ENCODE measurements at regions not wholly inside any gene's neighbourhood (a gene's known extent, or its start where the extent isn't known, plus 50 kb on each side); places are given as distances from the start of the nearest gene placed in this dataset.
A peak's percentile ranks its signal among the peaks of the same experiment; 100 is the strongest.

DNA sequence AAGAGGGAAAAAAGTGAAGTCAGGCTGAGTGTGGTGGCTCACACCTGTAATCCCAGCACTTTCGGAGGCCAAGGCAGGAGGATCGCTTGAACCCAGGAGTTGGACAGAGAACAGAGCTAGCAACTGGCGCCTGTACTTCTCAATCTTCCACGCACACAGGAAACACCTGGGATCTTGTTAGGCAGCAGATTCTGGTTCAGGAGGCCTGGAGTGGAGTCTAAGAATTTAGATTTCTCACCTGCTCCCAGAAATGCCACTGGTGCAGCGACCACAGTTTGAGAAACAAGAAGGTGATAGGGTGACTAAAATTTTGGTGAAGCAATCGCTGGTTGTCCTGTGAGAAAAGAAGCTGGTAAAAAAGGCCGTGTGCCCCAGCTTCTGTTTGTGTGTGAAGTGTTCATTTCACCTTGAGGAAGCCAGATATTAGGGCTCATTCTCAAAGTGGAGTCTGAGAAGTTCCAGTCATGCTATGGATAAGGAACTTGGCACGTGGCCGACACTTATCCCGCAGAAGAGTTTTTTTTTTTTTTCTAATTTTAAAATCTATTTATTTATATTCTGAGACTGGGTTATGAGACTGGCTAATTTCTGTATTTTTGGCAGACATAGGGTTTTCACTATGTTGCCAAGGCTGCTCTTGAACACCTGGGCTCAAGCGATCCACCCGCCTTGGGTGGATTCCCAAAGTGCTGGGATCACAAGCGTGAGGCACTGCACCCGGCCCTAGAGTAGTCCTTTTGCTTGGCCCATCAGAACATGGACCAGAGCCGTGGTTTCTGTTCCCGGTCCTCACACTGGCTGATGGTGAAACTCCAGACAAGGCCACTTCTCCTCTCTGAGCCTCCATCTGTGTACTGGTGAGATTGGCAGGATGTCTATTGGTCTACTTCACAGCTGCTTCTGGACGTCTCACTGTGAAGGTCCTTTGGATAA lies 324.6 kb upstream of the PROK2 start:
- no peak for DNase-seq (ENCODE audit: low read depth)

DNA sequence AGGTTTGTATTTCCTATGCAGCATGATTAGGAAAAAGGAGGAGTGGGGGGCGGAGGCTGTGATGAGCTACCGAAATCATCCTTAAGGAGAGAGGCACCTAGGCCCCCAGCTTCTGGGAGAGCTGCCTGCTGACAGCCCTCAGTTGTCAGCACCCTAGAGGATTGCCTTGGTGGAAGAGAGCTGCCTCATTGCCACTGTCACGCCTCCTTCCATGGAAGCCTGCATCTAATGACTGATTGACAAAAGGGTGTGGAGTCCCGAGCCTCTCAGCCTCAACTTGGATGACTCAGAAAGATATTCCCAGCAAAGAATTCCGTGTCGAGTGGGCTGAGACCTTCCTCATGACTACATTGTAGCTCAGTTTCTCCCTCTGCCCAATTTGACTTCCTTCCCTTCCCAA lies 320.4 kb upstream of the PROK2 start:
- DNase-seq (ENCODE audit: low read depth), result no peak

DNA sequence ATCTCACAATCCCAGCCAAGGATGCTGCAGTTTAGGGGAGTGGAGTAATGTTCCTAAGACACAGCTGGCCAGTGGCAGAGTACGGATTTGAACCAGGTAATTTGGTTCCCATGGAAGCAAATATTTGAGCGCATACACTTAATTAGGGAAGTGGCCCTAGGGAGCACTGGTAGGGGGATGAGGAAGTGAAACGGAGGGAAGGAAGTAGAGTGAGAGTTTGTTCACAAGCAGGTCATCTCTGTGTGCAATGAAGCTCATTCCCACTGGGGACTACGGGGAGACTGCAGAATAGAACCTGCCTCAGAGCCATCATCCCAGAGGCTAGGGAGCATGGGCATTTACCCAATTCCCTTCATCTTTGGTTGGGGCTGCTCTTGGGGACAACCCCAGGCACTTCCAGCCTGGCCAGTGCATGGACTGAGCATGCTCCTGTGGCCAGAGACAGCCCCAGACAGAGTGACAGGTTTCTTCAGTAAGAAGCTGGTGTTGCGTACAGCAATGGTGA lies 317.2 kb upstream of the PROK2 start:
- no peak for DNase-seq (ENCODE audit: low read depth)

DNA sequence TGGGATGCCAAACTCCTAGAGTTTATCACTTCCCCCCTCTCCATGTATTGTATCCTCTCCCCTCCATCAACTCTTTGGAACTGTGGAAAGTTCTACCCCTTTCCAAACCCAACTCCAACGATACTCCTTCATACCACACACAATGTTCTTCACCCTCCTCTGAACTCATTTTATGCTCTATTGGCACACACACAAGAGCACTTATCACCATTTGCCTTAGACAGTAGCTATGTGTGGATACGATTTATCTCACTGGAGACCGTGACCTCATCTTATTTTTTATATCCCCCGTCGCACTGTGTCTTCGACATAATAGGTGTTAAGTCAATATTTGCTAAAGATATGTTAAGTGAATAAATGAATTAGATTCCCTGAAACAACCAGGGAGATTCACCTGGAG lies 316.5 kb upstream of the PROK2 start:
- DNase-seq (ENCODE audit: low read depth), result no peak

DNA sequence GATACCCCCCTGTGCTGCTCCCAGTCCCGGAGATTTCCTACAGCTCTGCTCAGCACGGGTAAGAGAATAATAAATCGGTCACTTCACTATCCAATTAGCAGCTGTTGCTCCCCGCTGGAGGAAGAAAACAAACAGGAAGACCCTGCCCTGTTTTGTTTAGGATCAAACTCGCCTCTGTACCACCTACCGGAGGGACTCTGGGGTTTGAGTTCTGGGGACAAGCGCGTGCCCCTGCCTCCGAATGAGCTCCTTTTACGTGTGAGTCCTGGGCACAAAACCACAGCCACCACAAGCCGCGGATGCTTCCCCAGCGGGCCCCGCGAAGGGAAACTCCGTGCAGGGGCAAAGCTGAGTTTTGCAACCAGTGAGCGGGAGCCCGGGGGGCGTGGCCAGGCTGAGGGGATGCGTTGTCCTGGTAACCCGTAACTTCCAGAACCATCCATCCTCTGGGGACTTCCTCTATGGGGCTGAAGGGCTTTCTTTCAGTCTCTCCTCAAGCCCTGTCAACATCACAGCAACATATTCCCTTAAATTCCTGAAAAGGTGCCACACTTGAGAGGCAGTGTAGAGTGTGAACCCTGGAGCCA lies 315.7 kb upstream of the PROK2 start:
- DNase-seq (ENCODE audit: low read depth), result peak; percentile 53

DNA sequence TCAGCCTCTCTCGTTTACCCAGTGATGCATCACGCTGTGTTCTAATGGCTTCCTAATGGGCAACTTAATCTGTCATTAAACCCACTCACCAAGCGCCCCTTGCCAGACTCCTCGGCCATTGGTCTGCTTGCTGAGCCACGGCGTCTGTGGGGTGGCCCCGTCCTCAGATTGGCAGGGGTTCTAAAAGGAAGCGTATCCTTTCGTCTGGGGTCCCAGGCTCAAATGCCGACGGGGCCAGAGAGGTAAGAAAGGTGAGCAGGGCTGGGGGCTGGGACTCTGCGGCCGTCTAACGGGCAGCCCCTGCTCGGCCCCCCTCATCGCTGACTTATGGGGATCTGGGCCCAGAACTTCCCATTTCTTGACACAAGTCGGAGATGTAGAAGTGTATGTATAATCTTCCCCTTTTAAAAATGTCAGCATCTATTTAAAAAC lies 315.1 kb upstream of the PROK2 start:
- no peak for DNase-seq (ENCODE audit: low read depth)

DNA sequence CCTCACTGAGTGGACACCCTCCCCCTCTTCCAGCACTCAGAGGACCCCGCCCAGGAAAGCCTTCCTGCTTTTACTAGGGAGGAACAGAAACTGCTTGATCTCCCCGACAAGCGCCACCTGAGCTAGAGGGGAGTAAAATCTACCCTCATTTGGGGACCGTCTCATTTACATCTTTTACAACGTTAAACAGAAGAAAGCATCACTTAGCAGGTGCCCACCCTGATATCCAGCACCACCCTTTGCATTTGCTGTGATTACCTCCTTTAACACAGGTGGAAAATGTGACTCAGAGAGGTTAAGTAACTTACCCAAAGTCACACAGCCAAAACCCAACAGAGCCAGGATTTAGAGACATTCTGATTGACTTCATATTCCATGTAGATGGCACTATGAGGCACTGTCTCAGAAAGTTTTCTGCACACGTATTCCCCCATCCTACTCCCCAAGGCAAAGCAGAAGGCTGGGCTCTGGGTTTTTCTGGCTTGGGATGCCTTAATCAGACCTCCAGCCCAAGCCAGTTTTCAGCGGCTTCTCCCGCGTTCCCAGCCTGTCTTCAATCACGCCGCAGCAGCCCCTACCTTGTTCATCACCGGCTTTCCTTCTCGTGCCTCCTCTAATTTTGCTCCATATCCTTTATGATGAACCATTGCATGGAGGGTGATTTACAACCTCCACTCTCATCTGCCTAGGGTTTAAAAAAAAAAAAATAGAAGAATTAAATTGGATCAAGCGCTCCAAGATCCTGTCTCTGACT lies 314.6 kb upstream of the PROK2 start:
- no peak for DNase-seq (ENCODE audit: low read depth)

DNA sequence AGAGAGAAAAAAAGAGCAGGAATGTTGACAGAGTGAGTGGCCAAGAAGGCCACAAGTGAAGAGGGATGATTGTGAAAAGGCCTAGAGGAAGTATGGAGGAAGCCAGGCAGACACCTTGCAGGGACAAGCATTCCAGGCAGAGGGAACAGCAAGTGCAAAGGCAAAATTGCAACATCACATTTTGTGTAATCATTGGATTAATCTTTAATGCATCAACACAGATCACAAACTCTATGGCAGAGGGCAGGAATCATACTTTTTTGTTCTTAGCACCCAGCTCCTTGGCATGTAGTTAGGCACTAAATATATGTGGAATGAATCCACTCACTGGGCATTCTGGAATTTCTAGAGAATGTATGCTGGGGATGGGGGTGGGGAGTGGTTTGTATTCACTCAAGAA lies 312.1 kb upstream of the PROK2 start:
- DNase-seq (ENCODE audit: low read depth), result no peak

DNA sequence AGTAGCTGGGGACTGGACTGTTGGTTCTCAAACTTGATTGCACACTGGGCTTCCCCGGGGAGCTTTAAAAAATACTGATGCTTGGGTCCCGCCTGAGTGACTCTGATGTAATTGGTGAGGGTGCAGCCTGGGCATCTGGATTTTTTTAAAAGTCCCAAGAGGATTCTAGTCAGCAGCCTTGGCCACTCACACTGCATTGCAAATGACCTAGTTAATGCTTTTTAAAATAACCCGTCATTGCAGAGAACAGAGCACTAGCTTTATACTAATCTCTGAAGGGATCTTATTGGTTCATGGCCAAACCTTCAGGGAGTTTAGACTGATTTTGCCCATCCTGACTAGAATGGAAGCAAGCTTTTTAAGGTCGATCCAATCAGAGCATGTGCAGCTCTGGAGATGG lies 310.6 kb upstream of the PROK2 start:
- DNase-seq (ENCODE audit: low read depth), result no peak

DNA sequence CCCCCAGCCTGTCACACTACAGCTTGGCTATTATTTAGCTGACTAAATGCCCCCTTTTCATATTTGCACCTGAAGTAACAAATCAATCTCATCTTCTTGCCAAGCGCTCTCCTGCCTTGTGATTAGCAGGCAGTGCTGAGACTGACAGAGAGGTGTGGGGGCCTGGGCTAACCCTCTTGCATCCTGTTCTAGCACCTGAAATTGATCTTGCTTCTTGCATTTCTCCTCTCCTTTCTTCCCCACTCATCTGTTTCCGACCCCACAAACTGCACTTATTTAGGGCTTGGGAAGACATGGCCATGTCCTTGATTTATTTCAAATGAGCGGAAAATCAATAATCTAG lies 309.0 kb upstream of the PROK2 start:
- DNase-seq (ENCODE audit: low read depth), result no peak

DNA sequence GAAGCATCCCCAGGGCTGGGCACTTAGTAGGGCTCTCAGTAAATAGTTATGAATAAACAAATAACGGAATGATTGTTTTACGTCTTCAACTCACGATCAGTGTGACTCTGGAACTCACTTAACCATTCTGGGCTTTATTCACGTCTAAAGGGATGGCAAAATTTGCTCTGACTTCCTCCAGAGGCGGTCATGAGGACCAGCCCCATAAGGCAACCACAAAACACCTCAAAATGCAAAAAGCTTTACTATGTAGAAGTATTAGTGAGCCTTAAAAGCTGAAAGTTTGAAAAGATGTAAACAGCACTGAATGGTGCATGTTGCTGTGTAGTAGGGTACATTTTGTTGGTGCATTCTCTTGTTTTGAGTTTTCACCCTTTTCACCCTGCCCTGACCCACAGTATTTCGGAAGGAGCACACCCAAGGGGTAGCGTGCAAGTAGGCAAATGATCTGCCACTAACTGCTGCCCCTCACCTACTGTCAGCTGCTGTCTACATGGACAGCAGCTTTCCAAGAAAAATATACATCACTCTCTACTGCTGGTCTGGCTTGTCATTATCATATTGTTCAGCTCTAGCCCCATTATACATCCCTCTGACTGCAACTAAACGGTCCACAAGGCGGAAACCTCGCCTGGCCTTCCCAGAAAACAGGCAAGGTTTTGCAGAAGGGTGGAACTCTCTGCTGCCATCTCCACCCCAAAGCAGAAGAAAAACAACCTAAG lies 308.5 kb upstream of the PROK2 start:
- no peak for DNase-seq (ENCODE audit: low read depth)

DNA sequence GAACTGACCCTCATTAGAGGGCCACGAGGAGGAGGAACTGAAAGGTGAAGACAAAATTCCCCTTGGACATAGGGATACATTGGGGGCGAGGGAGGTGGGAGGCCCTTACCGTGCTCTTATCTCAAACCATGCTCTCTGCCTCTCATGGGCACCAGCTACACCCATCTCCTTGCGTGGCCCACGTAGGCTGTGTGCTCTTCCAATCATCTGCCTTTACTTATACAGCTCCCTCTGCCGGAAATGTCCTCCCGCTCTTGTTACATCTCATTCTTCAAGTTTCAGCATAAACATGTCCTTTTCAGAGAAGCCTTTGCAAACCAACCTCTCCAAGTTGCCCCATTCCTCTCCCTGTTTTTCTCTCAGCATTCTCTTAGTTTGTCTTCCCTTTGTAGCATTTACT lies 307.8 kb upstream of the PROK2 start:
- DNase-seq (ENCODE audit: low read depth), result no peak

DNA sequence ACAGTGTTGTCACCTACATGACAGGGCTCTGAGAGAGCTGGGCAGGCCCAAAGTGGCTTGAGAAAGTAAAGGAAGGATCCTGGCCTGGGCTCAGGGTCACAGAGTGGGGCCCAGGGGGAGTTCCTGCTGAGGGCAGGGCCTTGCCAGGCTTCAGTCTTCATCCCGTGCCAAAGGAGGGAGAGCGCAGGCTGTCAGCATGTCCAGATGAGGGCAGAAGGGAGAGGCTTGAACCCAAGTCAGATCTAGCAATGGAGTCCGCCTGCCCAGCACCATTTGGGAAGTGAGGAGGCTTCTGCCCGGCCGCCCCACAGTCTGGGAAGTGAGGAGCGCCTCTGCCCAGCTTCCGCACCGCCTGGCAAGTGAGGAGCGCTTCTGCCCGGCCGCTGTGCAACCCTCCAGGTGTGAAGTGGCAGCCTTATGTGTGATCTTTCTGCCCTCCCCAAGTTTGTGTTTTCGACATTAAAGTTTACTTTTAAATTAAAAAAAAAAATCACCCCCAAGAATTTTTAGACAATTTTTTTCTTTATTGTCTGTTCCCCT lies 303.6 kb upstream of the PROK2 start:
- DNase-seq (ENCODE audit: low read depth), result no peak

DNA sequence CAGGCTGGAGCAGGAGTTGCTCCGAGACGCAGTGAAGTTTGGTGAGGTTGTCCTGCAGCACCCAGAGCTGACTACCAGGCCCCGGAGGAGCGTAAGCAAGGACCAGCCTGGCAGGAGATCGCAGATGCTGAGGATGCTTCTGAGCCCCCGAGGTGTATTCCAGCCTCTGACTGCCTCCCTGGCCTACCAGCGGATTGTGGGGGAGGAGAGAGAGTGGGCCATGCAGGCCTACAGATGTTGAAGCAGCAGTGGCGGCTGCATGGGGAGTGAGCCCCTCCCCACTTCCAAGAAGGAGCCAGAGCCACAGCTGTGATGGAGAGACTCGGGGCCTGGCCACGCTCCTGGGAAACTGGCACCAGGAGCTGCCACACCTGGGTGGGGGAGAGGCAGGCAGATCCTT lies 302.5 kb upstream of the PROK2 start:
- no peak for DNase-seq (ENCODE audit: low read depth)

DNA sequence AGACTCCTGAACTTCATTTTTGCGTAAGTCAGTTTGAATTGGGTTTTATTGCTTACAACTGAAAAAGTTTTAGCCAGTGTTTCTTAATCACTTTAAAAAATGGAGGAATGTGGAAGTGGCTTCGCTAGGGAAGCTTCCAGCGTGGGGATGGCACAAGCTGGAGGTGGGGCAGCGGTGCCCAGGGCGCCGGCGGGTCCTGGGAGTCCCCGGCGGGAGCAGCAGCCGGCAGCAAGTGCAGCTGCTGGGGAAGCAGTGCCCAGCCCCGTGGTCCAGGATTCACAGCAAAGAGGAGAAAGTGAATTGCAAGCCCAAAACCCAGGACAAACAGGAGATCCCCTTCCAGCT lies 301.8 kb upstream of the PROK2 start:
- DNase-seq (ENCODE audit: low read depth), result no peak

DNA sequence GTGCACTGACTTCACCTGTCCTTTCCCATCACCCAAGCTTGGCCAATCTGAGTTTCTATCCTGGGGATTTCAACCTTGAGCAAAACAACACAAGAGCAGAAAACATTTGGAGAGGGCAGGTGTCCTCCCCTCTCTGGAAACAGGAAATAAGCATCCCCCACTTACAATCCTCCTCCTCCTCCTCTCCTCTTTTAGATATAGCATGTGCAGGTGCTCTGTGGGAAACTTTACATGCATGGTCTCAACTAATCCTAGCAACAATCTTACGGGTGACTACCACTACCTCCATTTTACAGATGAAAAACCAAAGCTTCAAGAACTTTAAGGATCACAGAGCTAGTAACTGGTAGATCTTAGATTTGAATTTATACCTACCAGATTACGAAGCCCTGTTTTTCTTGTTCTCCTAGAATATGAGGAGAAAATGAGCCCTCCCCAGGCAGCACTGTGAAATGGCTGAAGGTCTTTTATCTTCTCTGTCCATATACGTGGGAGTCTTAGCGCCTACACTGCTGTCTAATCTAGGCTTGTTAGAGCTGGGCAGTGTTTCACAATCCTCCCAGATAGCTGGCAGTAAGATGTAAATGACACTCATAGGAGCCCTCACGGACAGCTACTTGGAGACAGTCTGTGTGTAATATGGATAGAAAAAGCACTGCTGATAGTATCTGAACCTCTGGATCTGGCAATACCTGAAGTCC lies 301.2 kb upstream of the PROK2 start:
- no peak for DNase-seq (ENCODE audit: low read depth)

DNA sequence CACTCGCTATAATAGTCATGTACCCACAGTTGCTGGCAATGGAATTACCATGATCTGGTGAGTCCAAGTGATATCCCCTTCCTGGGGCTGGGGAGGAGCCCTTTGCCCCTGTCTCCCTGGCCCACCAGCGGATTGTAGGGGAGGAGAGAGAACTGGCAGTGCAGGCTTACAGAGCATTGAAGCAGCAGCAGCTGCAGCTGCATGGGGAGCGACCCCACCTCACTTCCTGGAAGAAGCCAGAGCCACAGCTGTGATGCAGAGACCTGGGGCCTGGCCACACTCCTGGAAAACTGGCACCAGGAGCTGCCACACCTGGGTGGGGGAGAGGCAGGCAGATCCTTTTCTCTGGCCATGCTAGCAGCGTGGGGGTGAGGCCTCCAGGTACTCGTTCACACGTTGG lies 300.1 kb upstream of the PROK2 start:
- DNase-seq (ENCODE audit: low read depth), result no peak

DNA sequence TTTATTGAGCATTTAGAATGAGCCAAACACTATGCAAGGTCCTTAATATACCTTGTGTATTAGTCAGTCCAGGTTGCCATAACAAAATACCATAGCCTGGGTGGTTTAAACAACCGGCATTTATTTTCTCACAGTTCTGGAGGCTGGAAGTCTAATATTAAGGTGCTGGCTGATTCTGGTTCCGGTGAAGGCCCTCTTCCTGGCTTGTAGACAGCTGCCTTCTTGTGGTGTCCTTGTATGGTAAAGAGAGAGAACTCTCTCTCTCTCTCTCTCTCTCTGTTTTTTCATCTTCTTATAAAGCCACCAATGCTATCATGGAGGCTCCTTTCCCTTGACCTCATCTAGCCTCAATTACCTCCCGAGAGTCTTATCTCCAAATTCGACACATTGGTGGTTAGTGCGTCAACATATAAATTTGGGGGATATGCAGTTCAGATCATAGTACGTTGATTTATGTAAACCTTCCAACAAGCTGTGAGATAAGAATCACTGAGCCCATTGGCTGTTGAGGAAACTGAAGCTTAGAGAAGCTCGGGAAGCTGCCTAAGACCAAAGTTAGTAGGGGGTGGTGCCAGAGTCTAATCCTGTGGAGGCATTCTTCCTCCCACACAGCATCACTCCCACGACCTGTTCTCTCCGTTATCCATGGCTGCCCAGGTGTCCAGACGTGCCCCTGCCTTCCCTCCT lies 298.0 kb upstream of the PROK2 start:
- DNase-seq (ENCODE audit: low read depth), result no peak

DNA sequence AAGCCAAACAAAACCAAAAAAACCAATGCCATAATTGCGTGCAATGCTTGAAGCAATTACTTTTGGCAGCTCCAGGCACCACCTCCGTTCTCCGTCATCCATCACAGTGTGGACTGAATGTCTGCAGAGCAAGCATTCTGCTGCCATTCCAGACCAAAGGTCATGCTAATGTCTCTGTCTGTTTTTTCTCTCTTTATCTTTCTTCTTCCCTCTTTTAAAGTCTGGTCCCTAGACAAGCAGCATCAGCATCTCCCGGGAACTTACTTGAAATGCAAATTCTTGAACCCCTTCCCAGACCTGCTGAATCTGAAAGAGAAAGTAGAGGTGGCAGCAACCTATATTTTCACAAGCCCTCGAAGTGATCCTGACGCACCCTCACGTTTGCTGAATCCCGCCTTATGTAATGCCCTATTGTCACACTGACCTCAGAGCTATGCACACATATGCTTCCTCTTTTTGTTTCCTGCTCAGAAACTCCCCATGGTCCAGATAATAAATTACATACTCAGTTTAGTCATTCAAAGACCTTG lies 297.3 kb upstream of the PROK2 start:
- DNase-seq (ENCODE audit: low read depth), result no peak

DNA sequence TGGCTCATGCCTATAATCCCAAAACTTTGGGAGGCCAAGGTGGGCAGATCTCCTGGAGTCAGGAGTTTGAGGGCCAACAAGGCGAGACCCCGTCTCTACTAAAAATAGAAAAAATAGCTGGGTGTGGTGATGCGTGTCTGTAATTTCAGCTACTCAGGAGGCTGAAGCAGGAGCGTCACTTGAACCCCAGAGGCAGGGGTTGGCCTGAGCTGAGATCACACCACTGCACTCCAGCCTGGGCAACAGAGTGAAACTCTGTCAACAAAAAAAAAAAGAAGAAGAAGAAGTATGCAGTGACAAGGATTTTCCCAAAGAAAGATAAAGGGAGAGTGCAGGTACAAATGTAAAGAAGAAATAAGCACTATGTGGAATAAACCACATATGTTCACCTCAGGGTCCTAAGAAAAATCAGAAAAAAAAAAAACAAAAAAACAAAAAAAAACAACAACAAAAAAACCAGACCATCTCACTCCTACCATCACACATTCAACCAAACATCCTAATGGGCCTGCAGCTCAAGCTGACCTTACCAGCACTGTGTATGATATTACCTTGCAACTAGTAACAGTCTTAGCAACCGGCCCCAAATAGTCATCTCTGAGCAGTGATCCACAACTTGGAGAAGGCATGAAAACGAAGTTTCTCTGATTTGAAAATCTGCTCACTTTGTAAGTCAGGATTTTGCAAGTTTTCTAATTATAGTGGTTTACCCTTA lies 296.7 kb upstream of the PROK2 start:
- DNase-seq (ENCODE audit: low read depth), result no peak

Measured in activated T-helper 1 cell treated with Interleukin-2 at 50 U/mL for 16 hours (primary cell).